ENCODE measurements at regions not wholly inside any gene's neighbourhood (a gene's known extent, or its start where the extent isn't known, plus 50 kb on each side); places are given as distances from the start of the nearest gene placed in this dataset.

DNA sequence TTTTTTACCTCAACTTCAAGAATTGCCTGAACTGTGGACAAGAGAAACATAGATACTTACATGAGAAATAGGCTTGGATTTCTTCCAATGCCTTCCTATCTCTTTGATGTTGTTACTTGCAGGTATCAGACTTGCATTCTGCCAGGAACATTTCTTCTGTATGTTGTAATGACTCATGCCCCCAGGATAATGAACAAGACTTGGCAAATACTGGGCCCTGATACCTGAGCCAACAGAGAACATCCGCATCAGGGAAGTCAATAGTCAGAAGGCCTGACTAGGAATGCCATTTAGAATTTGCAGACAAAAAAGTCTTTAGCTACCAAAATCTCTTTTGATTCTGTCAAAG, 273.7 kb upstream of the KIRREL3 start:
- TF ChIP-seq, protein P1, sequence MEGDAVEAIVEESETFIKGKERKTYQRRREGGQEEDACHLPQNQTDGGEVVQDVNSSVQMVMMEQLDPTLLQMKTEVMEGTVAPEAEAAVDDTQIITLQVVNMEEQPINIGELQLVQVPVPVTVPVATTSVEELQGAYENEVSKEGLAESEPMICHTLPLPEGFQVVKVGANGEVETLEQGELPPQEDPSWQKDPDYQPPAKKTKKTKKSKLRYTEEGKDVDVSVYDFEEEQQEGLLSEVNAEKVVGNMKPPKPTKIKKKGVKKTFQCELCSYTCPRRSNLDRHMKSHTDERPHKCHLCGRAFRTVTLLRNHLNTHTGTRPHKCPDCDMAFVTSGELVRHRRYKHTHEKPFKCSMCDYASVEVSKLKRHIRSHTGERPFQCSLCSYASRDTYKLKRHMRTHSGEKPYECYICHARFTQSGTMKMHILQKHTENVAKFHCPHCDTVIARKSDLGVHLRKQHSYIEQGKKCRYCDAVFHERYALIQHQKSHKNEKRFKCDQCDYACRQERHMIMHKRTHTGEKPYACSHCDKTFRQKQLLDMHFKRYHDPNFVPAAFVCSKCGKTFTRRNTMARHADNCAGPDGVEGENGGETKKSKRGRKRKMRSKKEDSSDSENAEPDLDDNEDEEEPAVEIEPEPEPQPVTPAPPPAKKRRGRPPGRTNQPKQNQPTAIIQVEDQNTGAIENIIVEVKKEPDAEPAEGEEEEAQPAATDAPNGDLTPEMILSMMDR (IDR thresholded peaks at IDR 0.05; ENCODE audit: control insufficient read depth, insufficient read depth, low read depth, low read length, missing control alignments): no peak

DNA sequence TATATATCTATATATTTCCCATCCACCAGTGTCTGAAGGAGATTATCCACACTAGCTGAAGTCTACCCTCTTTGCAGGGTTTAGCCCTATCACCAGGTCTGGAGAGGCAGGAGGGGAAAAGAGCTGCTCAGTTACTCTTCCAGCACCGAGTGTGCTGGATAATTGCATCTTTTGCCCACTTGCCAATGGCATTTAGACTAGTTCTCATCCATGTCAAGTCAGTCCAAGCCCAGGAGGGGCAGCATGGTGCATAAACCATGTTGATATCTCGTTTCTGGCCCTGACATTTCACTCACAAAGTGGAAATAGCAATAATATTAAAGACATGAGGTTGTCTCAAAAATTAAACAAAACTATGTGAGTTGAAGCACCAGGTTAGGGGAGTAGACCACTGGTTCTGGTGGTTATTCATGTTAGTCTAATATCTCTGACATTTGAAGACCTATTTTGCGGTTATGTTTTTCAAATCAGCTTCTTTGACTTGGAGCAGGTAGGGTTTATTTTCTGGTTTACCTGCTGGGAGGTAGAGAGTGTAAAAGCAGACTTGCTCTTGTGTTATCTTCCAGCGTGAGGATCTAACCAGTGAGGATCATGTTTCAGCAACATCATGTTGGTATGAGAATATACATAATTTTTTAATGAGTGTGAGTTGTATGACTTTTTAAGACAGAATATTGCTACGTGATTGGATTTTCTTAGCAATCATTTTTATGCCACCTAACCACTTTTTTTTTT, 273.2 kb upstream of the KIRREL3 start:
- TF ChIP-seq, protein P1 (IDR thresholded peaks at IDR 0.05; ENCODE audit: control insufficient read depth, insufficient read depth, low read depth, low read length, missing control alignments): no peak
- DNase-seq (ENCODE audit: low read depth): no peak
- no peak overlapping the region for H3K4me3 ChIP-seq (ENCODE audit: control insufficient read depth, low read depth, low read length)

More for the DNA sequence above, 273.7 kb upstream of the KIRREL3 start:
- DNase-seq (ENCODE audit: low read depth): no peak
- H3K4me3 ChIP-seq (ENCODE audit: control insufficient read depth, low read depth, low read length): no peak overlapping the region

DNA sequence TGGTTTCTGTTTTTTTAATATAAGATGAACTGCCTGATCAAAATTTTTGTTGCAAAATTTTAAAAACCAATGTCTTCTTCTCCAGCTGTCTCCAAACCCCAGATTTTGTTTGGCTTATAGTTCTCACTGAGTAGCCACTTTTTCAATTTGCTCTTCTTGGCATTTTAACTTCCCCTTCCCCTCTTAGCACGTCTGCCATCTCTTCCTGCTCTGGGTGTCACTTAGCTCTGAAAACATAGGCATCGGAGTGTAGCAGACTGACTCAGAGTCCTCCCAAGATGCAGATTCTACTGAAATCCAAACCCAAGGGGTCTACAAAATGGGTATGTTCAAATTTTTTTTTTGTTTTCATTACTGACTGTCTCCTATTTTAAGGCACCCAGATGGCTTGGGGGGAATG, 270.3 kb upstream of the KIRREL3 start:
- TF ChIP-seq, protein P1 (IDR thresholded peaks at IDR 0.05; ENCODE audit: control insufficient read depth, insufficient read depth, low read depth, low read length, missing control alignments): no peak
- no peak for DNase-seq (ENCODE audit: low read depth)
- no peak overlapping the region for H3K4me3 ChIP-seq (ENCODE audit: control insufficient read depth, low read depth, low read length)

DNA sequence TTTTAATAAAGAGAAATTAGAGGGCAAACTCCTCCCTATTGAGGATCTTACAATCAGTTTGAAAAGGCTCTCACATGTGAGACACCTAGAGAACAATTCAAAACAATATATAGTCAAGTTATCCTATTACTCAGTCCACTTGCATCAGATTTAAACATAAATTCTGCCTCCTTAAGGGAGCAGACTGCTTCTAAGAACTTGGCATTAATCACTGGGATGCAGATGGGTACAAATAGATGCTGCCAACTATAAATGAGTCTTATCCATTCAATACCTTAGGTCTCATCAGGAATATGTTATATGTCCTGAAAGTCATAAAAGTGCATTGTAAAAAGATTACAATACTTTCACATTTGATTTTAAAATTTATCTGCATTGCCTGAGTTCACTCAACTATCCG, 269.3 kb upstream of the KIRREL3 start:
- DNase-seq (ENCODE audit: low read depth): no peak
- TF ChIP-seq, protein P1 (IDR thresholded peaks at IDR 0.05; ENCODE audit: control insufficient read depth, insufficient read depth, low read depth, low read length, missing control alignments): no peak
- H3K4me3 ChIP-seq (ENCODE audit: control insufficient read depth, low read depth, low read length): no peak overlapping the region

DNA sequence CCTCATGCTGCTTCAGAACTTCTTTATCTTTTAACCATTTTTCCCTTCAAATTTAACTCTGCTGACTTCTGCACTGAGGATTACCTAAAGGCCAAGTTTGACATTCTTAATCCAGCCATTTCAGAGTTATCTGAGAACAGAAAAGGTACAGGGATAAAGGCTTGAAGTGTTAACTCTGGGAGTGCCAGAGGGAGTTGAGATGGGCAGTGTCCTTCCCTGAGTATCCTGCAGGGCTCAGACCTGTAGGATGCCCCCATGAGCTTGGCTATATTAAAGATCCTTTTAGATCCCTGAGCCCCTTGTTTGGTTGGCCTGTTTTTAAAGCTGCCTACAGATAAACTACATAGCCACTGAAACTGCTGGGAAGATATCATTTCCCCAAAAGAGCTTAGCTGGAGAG, 268.4 kb upstream of the KIRREL3 start:
- no peak for DNase-seq (ENCODE audit: low read depth)
- no peak overlapping the region for H3K4me3 ChIP-seq (ENCODE audit: control insufficient read depth, low read depth, low read length)
- TF ChIP-seq, protein P1 (IDR thresholded peaks at IDR 0.05; ENCODE audit: control insufficient read depth, insufficient read depth, low read depth, low read length, missing control alignments): no peak

DNA sequence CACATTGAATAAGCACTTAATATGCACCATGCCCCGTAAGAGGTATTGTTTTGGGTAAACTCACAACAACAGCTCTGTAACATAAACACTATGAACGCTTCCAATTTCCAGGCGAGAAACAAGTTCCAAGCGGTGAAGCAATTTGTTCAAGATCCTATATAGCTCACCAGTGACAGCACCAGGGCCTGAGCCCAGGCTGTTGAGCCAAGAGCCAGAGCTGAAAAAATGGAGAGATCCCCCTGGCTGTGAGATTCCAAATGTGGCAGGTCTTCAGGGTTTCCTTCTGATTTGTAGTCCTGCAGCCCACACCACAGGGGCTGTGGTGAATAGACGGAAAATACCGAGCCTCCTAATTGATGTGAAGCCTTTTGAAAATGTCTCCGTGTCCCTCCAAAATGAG, 268.0 kb upstream of the KIRREL3 start:
- no peak overlapping the region for H3K4me3 ChIP-seq (ENCODE audit: control insufficient read depth, low read depth, low read length)
- TF ChIP-seq, protein P1 (IDR thresholded peaks at IDR 0.05; ENCODE audit: control insufficient read depth, insufficient read depth, low read depth, low read length, missing control alignments): no peak
- DNase-seq (ENCODE audit: low read depth): no peak

All from AG09309 (cell line).